ENCODE measurements at regions not wholly inside any gene's neighbourhood (a gene's known extent, or its start where the extent isn't known, plus 50 kb on each side); places are given as distances from the start of the nearest gene placed in this dataset.
"Not testable (repeated sequence)": the region's sequence is repeated elsewhere in the genome, so short reads cannot be mapped to it uniquely, and the experiment has no call there.

DNA sequence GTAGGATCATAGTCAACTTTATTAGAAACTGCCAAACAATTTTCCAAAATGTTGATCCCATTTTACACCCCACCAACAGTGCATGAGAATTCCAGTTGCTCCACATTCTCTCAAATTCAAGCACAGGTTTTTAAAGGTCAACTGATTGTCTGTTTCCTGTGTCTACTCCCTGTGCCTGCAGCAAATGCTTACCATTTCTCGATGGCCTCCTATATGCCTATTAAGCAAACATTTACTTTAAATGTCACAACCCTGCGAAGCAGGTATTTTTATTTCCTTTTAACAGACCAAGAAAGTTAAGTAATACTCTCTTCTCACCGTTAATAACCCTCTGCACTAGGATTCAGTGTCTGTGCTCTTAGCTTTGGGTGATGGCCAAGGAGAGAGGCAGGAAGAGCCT is 163.8 kb upstream of the EPB41L3 start:
- TF ChIP-seq, protein P1, sequence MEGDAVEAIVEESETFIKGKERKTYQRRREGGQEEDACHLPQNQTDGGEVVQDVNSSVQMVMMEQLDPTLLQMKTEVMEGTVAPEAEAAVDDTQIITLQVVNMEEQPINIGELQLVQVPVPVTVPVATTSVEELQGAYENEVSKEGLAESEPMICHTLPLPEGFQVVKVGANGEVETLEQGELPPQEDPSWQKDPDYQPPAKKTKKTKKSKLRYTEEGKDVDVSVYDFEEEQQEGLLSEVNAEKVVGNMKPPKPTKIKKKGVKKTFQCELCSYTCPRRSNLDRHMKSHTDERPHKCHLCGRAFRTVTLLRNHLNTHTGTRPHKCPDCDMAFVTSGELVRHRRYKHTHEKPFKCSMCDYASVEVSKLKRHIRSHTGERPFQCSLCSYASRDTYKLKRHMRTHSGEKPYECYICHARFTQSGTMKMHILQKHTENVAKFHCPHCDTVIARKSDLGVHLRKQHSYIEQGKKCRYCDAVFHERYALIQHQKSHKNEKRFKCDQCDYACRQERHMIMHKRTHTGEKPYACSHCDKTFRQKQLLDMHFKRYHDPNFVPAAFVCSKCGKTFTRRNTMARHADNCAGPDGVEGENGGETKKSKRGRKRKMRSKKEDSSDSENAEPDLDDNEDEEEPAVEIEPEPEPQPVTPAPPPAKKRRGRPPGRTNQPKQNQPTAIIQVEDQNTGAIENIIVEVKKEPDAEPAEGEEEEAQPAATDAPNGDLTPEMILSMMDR (IDR thresholded peaks at IDR 0.05; ENCODE audit: insufficient read depth, low read depth, low read length) = no peak
- no peak for DNase-seq (ENCODE audit: low read depth)
- H3K4me3 ChIP-seq (ENCODE audit: low read depth, low read length) = no peak overlapping the region

DNA sequence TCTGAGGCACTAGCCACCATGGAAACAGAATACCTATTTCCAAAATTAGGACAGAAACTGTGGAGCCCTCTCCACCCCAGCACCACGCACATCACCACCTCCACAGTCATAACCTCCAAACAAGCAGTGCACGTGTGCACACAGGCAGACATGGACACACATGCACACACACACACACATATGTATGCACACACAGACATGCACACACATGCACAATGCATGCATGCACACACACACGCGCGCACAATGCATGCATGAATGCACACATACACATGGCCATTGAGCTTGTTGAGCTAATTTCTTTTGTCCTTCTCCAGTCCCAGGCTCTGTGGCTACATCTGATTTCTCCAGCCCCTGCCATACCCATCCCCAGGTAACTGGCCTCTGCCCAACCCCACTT is 161.6 kb upstream of the EPB41L3 start:
- H3K4me3 ChIP-seq (ENCODE audit: low read depth, low read length) = no peak overlapping the region
- TF ChIP-seq, protein P1 (IDR thresholded peaks at IDR 0.05; ENCODE audit: insufficient read depth, low read depth, low read length) = no peak
- DNase-seq (ENCODE audit: low read depth) = no peak

DNA sequence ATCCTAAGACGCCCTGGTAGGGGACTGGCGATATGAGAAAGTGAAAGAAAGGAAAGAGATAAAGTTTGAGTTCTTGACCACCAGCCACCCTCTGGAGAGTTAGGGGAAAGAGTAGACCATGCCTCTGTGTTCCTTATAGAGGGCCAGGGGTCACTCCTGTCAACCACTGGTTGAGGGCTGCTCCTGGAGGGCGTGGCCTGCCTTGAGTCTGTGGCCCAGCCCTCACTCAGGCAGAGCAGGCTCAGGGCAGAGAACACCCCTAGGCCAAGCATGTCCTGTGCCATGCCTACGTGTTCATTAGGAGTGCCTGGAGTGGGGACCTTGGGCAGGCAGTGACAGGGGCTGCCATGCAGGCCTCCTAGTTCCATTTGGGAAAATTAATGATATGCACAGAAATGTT is 161.1 kb upstream of the EPB41L3 start:
- TF ChIP-seq, protein P1 (IDR thresholded peaks at IDR 0.05; ENCODE audit: insufficient read depth, low read depth, low read length) = no peak
- no peak for DNase-seq (ENCODE audit: low read depth)
- no peak overlapping the region for H3K4me3 ChIP-seq (ENCODE audit: low read depth, low read length)

DNA sequence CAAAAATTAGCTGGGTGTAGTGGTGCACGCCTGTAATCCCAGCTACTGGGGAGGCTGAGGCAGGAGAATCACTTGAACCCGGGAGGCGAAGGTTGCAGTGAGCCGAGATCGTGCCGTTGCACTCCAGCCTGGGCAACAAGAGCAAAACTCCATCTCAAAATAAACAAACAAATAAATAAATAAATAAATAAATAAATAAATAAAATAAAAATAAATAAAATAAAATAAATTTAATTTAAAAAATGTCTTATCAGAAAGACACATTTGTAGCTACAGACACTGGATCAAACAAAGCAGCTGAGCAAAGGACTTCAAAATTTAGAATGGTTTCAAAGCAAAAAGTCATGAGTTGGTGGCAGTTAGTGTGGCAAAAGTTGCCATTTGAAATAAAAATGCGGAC is 158.2 kb upstream of the EPB41L3 start:
- DNase-seq (ENCODE audit: low read depth); H3K4me3 ChIP-seq (ENCODE audit: low read depth, low read length): not testable (repeated sequence)

DNA sequence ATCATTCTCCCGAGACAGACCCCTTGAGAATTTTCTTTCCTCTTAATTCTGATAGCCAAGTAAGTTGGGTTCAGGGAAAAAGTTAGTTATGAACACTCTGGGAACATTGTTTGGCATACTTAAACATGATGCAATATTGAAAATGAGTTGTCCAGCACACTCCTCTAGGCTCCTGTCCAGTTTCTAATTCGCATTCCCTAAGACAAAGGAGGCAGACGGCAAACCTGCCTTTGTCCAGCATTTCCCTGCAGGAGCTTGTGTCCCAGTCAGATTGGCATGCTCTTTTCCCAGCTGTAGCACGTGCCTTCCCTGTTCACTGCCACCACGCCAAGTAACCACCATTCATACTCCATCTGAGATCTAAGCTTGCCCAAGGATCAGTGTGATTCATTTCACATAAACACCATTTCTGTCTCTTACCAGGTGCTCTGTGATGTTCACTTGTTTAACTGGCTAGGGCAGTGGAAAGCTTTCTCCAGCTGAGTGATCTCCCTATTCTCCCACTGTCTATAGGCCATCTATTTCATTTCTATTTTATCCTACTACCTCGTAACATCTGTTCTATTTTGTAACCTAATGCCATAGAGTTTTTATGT is 150.0 kb upstream of the EPB41L3 start:
- DNase-seq (ENCODE audit: low read depth) = no peak
- no peak overlapping the region for H3K4me3 ChIP-seq (ENCODE audit: low read depth, low read length)

DNA sequence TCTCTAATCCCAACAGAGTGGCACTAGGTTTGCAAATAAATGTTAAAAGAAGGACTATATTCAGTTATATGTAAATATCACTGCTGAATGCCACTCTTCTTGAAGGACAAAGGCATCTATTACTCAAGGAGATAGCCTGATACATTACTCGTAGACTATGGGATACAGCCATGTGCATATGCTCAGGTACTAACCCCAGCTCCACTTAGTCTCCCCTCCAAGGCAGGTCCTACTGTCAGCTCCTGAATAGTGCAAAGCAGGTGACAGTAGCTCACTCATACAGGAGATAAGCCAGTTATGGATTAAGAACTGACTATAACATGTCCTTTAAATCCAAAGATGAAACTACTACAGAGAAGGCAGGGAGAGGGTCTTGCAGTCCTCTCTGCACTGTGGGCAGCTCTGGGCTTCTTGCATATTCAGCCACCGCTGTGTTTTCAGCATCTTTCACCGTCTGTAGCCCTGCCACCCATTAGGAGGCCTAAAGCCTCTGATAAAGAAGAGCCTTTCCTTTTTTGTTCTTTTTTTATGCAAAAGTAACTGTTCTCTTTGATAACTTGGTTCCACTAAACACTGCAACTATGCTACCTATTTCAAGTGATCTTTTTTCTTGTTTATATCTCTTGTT is 135.1 kb upstream of the EPB41L3 start:
- TF ChIP-seq, protein P1 (IDR thresholded peaks at IDR 0.05; ENCODE audit: insufficient read depth, low read depth, low read length) = no peak
- DNase-seq (ENCODE audit: low read depth) = no peak
- no peak overlapping the region for H3K4me3 ChIP-seq (ENCODE audit: low read depth, low read length)

More for the DNA sequence above, 150.0 kb upstream of the EPB41L3 start:
- TF ChIP-seq, protein P1 (IDR thresholded peaks at IDR 0.05; ENCODE audit: insufficient read depth, low read depth, low read length) = no peak

DNA sequence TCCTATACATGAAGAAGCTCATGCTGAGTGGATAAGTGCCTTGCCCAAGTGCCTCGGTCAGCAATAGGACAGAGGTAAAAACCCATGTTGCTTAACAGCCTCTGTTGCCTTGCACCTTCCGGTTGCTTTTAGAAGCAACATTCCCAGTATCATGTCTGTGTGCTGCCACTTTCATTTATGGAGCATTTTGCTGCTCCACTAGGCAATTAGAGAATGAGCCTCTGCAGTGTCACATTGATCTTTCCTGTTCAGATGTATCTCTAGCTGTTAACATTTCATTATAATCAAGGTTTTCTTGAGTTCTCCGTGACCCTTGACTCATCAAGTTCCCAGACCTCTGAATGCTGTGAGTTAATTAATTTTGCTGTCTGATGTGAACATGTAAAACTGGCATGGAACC is 134.5 kb upstream of the EPB41L3 start:
- TF ChIP-seq, protein P1 (IDR thresholded peaks at IDR 0.05; ENCODE audit: insufficient read depth, low read depth, low read length) = no peak

More for the DNA sequence above, 134.5 kb upstream of the EPB41L3 start:
- H3K4me3 ChIP-seq (ENCODE audit: low read depth, low read length) = no peak overlapping the region
- DNase-seq (ENCODE audit: low read depth) = no peak

All from fibroblast of villous mesenchyme (primary cell).